Loucy (cell line): ENCODE measurements at regions not wholly inside any gene's neighbourhood (a gene's known extent, or its start where the extent isn't known, plus 50 kb on each side); places are given as distances from the start of the nearest gene placed in this dataset.

Experiments
- CTCF ChIP-seq: fragments of 200-600 bp; sonication (generic); conservative IDR thresholded peaks from 2 replicates; pipeline ENCODE4 v1.5.1; 2014; ENCODE audit warnings: mild to moderate bottlenecking, antibody characterized with exemption, low read length
- EZH2phosphoT487 ChIP-seq: fragments of 200-600 bp; IDR thresholded peaks from 2 replicates; pipeline ENCODE4 v1.6.1; 2018; ENCODE audit warnings: antibody characterized with exemption, mild to moderate bottlenecking, moderate library complexity, borderline replicate concordance

- TF ChIP-seq CTCF (no peak), EZH2phosphoT487 (no peak)
These were observed 83.5 kb downstream of the C9orf152 start for GRCh38 chr9:110124439-110124838.
